GM12878 (cell line): ENCODE measurements at regions not wholly inside any gene's neighbourhood (a gene's known extent, or its start where the extent isn't known, plus 50 kb on each side); places are given as distances from the start of the nearest gene placed in this dataset.

ENCODE experiments used
- ATAC-seq: fragments of 200-7000 bp; cut with Tn5 transposase; 3 replicates; pipeline ENCODE4 v1.9.1; 2020; ENCODE audit warnings: mild to moderate bottlenecking, moderate library complexity
- BruUV-seq: library from RNA; stranded (reverse); fragments of 400-500 nt; replicated peaks from 2 replicates; lab custom pipeline; 2021; lab: Mats Ljungman, UMichigan
- CTCF ChIA-PET: fragments of 300-600 bp; sonication (Branson Sonifier 250); formaldehyde crosslinking; extraction: SDS; loops from one replicate; lab custom pipeline; 2021; ENCODE audit warnings: inconsistent platforms; lab: Yijun Ruan, JAX
- POLR2A ChIA-PET: fragments of 350-600 bp; formaldehyde crosslinking; extraction: SDS; loops from one replicate; lab custom pipeline; 2021; ENCODE audit warnings: inconsistent platforms; lab: Charles Lee
- RAD21 ChIA-PET: fragments of 300-600 bp; sonication (Branson Sonifier 250); formaldehyde crosslinking; loops from one replicate; lab custom pipeline; 2023; ENCODE audit warnings: antibody characterized with exemption; ENCODE audit not compliant: unreplicated experiment; lab: Charles Lee
- SMC1A ChIA-PET: fragments of 300-600 bp; sonication (Branson Sonifier 250); formaldehyde crosslinking; loops from one replicate; lab custom pipeline; 2023; ENCODE audit not compliant: unreplicated experiment, uncharacterized antibody; lab: Charles Lee
- DNase-seq: peaks from one replicate; pipeline ENCODE4 v3.0.0-alpha.2; 2011; ENCODE audit warnings: low read depth, low spot score
- FAIRE-seq: peaks from 3 replicates; lab custom pipeline; 2011; peaks lifted over from hg19 to GRCh38; lab: Jason Lieb, UNC
- H2AFZ ChIP-seq: 2 replicates; pipeline ENCODE4 v1.6.0; 2011; ENCODE audit warnings: low read depth, low read length, control low read depth; ENCODE audit not compliant: control insufficient read depth
- H3K27ac ChIP-seq: 2 replicates; pipeline ENCODE4 v1.5.1; 2011; ENCODE audit warnings: control low read depth; ENCODE audit not compliant: control insufficient read depth, insufficient read depth
- H3K27me3 ChIP-seq, 2 experiments: replicated peaks in 1 of 2; 2 replicates each; pipeline versions ENCODE4 v1.6.0 to v1.6.1; 2011; ENCODE audit warnings: low read length in 1 of 2; ENCODE audit not compliant: control insufficient read depth in 2 of 2, insufficient read depth in 2 of 2
- H3K36me3 ChIP-seq, 2 experiments: 2 replicates each; pipeline ENCODE4 v1.5.1; 2011; ENCODE audit warnings: low read length in 1 of 2; ENCODE audit not compliant: control insufficient read depth in 2 of 2, insufficient read depth in 2 of 2
- H3K4me1 ChIP-seq: 2 replicates; pipeline ENCODE4 v1.6.1; 2011; ENCODE audit warnings: mild to moderate bottlenecking, low read length, moderate library complexity, mixed read lengths; ENCODE audit not compliant: control insufficient read depth, insufficient read depth
- H3K4me2 ChIP-seq: 2 replicates; pipeline ENCODE4 v1.6.0; 2011; ENCODE audit warnings: control low read depth; ENCODE audit not compliant: control insufficient read depth, insufficient read depth
- H3K4me3 ChIP-seq: fragments of 200-600 bp; sonication (generic); 2 replicates; pipeline ENCODE4 v1.5.1; 2016
- H3K79me2 ChIP-seq: 2 replicates; pipeline ENCODE4 v1.6.0; 2011; ENCODE audit warnings: low read length; ENCODE audit not compliant: control insufficient read depth, insufficient read depth
- H3K9ac ChIP-seq: 2 replicates; pipeline ENCODE4 v1.8.0; 2011; ENCODE audit warnings: low read length, control low read depth, mixed read lengths; ENCODE audit not compliant: control insufficient read depth, insufficient read depth
- H3K9me3 ChIP-seq: replicated peaks from 3 replicates; pipeline ENCODE4 v1.5.1; 2011; ENCODE audit warnings: mild to moderate bottlenecking, low read length; ENCODE audit not compliant: control insufficient read depth, insufficient read depth
- H4K20me1 ChIP-seq: 2 replicates; pipeline ENCODE4 v1.6.0; 2011; ENCODE audit not compliant: control insufficient read depth, insufficient read depth
- ASH2L ChIP-seq: fragments of 300-600, 200-600 bp; sonication (generic); IDR thresholded peaks from 2 replicates; pipeline ENCODE4 v1.6.1; 2017; ENCODE audit warnings: low read depth, mild to moderate bottlenecking, borderline replicate concordance
- BCL3 ChIP-seq: IDR thresholded peaks from 2 replicates; pipeline ENCODE4 v1.6.1; 2011; ENCODE audit warnings: borderline replicate concordance, low read depth, mild to moderate bottlenecking, moderate library complexity, low read length; ENCODE audit not compliant: insufficient read depth, poor library complexity, severe bottlenecking
- CEBPB ChIP-seq, 2 experiments: fragments of 150-350 bp in 1 of 2; IDR thresholded peaks; 2 replicates each; pipeline ENCODE4 v1.6.1; 2012 to 2014; ENCODE audit warnings: low read depth in 2 of 2, low read length in 2 of 2, borderline replicate concordance in 1 of 2, inconsistent platforms in 1 of 2
- CREB1 ChIP-seq: IDR thresholded peaks from 2 replicates; pipeline ENCODE4 v1.6.1; 2012; ENCODE audit warnings: low read depth, mild to moderate bottlenecking, inconsistent platforms
- CREM ChIP-seq: IDR thresholded peaks from 2 replicates; pipeline ENCODE4 v1.6.1; 2014; ENCODE audit warnings: antibody characterized with exemption, low read depth
- CUX1 ChIP-seq: IDR thresholded peaks from 2 replicates; pipeline ENCODE4 v1.6.1; 2012; ENCODE audit warnings: improper control_type of control experiment, low read depth, low read length; ENCODE audit not compliant: insufficient replicate concordance
- IKZF2 ChIP-seq, 2 experiments: fragments of 450-650 bp; IDR thresholded peaks; 2 replicates each; pipeline ENCODE4 v1.6.1; 2017; ENCODE audit warnings: mild to moderate bottlenecking in 2 of 2, moderate library complexity in 2 of 2
- LARP7 ChIP-seq: fragments of 450-650 bp; IDR thresholded peaks from 2 replicates; pipeline ENCODE4 v1.6.1; 2017; ENCODE audit warnings: mild to moderate bottlenecking
- MTA2 ChIP-seq: fragments of 450-650 bp; IDR thresholded peaks from 2 replicates; pipeline ENCODE4 v1.6.1; 2016; ENCODE audit warnings: low read depth, mild to moderate bottlenecking, moderate library complexity
- MXI1 ChIP-seq: fragments of 150-350 bp; IDR thresholded peaks from 2 replicates; pipeline ENCODE4 v1.6.1; 2011; ENCODE audit warnings: low read depth, mild to moderate bottlenecking, inconsistent platforms, low read length, improper control_type of control experiment
- NBN ChIP-seq: fragments of 450-650 bp; IDR thresholded peaks from 2 replicates; pipeline ENCODE4 v1.6.1; 2016
- PAX5 ChIP-seq: IDR thresholded peaks from 2 replicates; pipeline ENCODE4 v1.6.1; 2011; ENCODE audit warnings: low read depth, low read length, borderline replicate concordance
- POLR2AphosphoS2 ChIP-seq: IDR thresholded peaks from 2 replicates; pipeline ENCODE4 v1.6.1; 2011; ENCODE audit warnings: low read depth, mild to moderate bottlenecking, low read length, improper control_type of control experiment, moderate library complexity
- STAT3 ChIP-seq: IDR thresholded peaks from 2 replicates; pipeline ENCODE4 v1.6.1; 2011; ENCODE audit warnings: low read depth, low read length, improper control_type of control experiment
- YY1 ChIP-seq: IDR thresholded peaks from 2 replicates; pipeline ENCODE4 v1.6.1; 2011; ENCODE audit warnings: low read depth, mild to moderate bottlenecking, low read length
- ZNF384 ChIP-seq: IDR thresholded peaks from 2 replicates; pipeline ENCODE4 v1.6.1; 2012; ENCODE audit warnings: low read depth, mild to moderate bottlenecking, low read length, improper control_type of control experiment, borderline replicate concordance
- ZNF622 ChIP-seq: fragments of 450-650 bp; IDR thresholded peaks from 2 replicates; pipeline ENCODE4 v1.6.1; 2017; ENCODE audit warnings: mild to moderate bottlenecking, inconsistent platforms
- ZSCAN29 ChIP-seq: fragments of 450-650 bp; IDR thresholded peaks from 2 replicates; pipeline ENCODE4 v1.6.1; 2017; ENCODE audit warnings: mild to moderate bottlenecking, moderate library complexity
- WGBS: methylation state at CpG from one replicate; pipeline ENCODE4 v1.1.6; 2016; ENCODE audit warnings: low lambda C conversion rate; ENCODE audit not compliant: insufficient replicate concordance, insufficient coverage; ENCODE audit errors: missing lambda C conversion rate; 5-methylcytosine and 5-hydroxymethylcytosine counted together
- in situ Hi-C: fragments of 300-500 bp; cut with MboI; formaldehyde crosslinking; loops from 9 replicates; pipeline ENCODE4 v1.14.3; 2018; ENCODE audit warnings: mixed read lengths
- intact Hi-C: fragments of 100-400 bp; cut with micrococcal nuclease; formaldehyde crosslinking; loops from one replicate; pipeline ENCODE4 v1.14.2; 2022; ENCODE audit not compliant: unreplicated experiment

- BruUV-seq, result TSS peak; percentile 90
- peak; percentile 83 for ATAC-seq
- WGBS, result 6% methylated on average over 4 of the region's 4 CpGs
- Histone ChIP-seq H4K20me1 (no peaks in the 10 kb centered on the region), H3K9me3 (peaks cover 14% of the 10 kb centered on the region), H2AFZ (peak overlapping the region; percentile 25; the same call in 1 of the 2 replicates), H3K27ac (peak overlapping the region; percentile 84), H3K4me1 (peaks cover 36% of the 10 kb centered on the region), H3K4me3 (peak overlapping the region; percentile 19; the same call in 1 of the 2 replicates), H3K79me2 (no peaks in the 10 kb centered on the region), H3K27me3 (no peaks in the 10 kb centered on the region), H3K4me2 (peak overlapping the region; percentile 80), H3K36me3 (no peaks in the 10 kb centered on the region), H3K9ac (peak overlapping the region; percentile 48; the same call in 1 of the 2 replicates)
- ChIA-PET SMC1A (interaction anchor here (0.5 to 3.1 kb wide), 6 partner anchors 8 to 307 kb away, joined by 3 to 13 read pairs (median 4); no protein-coding TSS in a partner anchor), RAD21 (interaction anchor here (0.7 to 1.6 kb wide), 7 partner anchors 11 to 37 kb away, joined by 3 to 6 read pairs (median 3); no protein-coding TSS in a partner anchor), POLR2A (interaction anchor here (0.6 to 1.2 kb wide), 3 partner anchors 10 to 116 kb away, joined by 3 read pairs; no protein-coding TSS in a partner anchor), CTCF (interaction anchor here (1.0 to 3.9 kb wide), 7 partner anchors 11 to 78 kb away, joined by 3 to 19 read pairs (median 4); no protein-coding TSS in a partner anchor)
- peak; percentile 66 for FAIRE-seq
- intact Hi-C loops (loop anchor here (2.0 kb wide), 1 partner anchor 58 kb away; no protein-coding TSS in a partner anchor), in situ Hi-C loops (no loop called here)
- DNase-seq, result peak; percentile 83
- 0 out of 2 replicates have a peak, but pooled peaks have one; percentile 70 for TF ChIP-seq STAT3
- no peak for TF ChIP-seq POLR2AphosphoS2
- peak; percentile 76 for TF ChIP-seq MTA2
- TF ChIP-seq LARP7, result no peak
- TF ChIP-seq BCL3, result peak; percentile 58
- peak; percentile 19 for TF ChIP-seq CUX1
- TF ChIP-seq PAX5, result peak; percentile 34; the same call in 1 of the 2 replicates
- TF ChIP-seq ZSCAN29, result no peak
- no peak for TF ChIP-seq ZNF622
- peak; percentile 53; the same call in 1 of the 2 replicates for TF ChIP-seq CREB1
- TF ChIP-seq ZNF384, result no peak
- peak; percentile 90 to 94 for TF ChIP-seq IKZF2 (IDR thresholded peaks at IDR 0.05)
- no peak for TF ChIP-seq YY1
- peak; percentile 56; the same call in 1 of the 2 replicates for TF ChIP-seq MXI1
- peak; percentile 94 for TF ChIP-seq NBN
- peak; percentile 44; the same call in 1 of the 2 replicates for TF ChIP-seq ASH2L
- TF ChIP-seq CEBPB (IDR thresholded peaks at IDR 0.05; ENCODE audit: borderline replicate concordance in 1 of 2, low read depth in 2 of 2, low read length in 2 of 2), result 0 out of 4 replicates have a peak, but pooled peaks of 1 of the 2 experiments have one; percentile 70
- peak; percentile 45; the same call in 1 of the 2 replicates for TF ChIP-seq CREM
Observed at GRCh38 chr18:63040788-63041410, 278.7 kb downstream of the BCL2 start.
